ENCODE measurements at regions not wholly inside any gene's neighbourhood (a gene's known extent, or its start where the extent isn't known, plus 50 kb on each side); places are given as distances from the start of the nearest gene placed in this dataset.

DNA sequence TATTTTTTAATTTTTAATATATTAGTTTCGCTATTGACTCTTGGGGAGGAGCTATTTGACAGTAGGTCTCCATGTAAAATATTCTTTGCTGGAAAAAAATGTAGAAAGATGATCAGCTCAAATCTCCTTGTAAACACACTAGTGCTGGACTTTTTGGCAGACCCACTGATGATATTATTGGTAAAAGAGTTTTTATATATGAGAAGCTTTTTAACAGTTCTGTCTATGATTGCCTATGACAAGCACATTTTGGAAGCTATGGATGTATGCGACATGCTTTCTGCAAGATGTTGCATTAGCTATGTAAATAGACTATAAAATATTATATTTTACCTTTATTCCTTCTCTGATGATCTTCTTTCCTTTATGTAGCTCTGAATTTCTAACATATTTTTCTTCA, 928.5 kb downstream of the DNAJB9 start:
- H3K4me2 ChIP-seq (ENCODE audit: low read length): no peak overlapping the region
- TF ChIP-seq EZH2 (IDR thresholded peaks at IDR 0.05; ENCODE audit: borderline replicate concordance, low read length): no peak
- TF ChIP-seq, protein P1, sequence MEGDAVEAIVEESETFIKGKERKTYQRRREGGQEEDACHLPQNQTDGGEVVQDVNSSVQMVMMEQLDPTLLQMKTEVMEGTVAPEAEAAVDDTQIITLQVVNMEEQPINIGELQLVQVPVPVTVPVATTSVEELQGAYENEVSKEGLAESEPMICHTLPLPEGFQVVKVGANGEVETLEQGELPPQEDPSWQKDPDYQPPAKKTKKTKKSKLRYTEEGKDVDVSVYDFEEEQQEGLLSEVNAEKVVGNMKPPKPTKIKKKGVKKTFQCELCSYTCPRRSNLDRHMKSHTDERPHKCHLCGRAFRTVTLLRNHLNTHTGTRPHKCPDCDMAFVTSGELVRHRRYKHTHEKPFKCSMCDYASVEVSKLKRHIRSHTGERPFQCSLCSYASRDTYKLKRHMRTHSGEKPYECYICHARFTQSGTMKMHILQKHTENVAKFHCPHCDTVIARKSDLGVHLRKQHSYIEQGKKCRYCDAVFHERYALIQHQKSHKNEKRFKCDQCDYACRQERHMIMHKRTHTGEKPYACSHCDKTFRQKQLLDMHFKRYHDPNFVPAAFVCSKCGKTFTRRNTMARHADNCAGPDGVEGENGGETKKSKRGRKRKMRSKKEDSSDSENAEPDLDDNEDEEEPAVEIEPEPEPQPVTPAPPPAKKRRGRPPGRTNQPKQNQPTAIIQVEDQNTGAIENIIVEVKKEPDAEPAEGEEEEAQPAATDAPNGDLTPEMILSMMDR (IDR thresholded peaks at IDR 0.05; ENCODE audit: low read length): no peak

GRCh38 chr7:109503421-109503820, 933.7 kb downstream of the DNAJB9 start:
- Histone ChIP-seq H3K9me2 (ENCODE audit: low read depth, low read length) (no peaks in the 10 kb centered on the region), H2AFZ (ENCODE audit: low read length) (no peak overlapping the region), H3K4me3 (ENCODE audit: low read depth, low read length, poor library complexity, severe bottlenecking) (no peak overlapping the region), H3K4me1 (ENCODE audit: insufficient read depth, low read length, severe bottlenecking) (no peaks in the 10 kb centered on the region), H3K9ac (ENCODE audit: low read length) (no peak overlapping the region), H3K27ac (ENCODE audit: low read depth, low read length, poor library complexity, severe bottlenecking) (no peak overlapping the region), H3K27me3 (ENCODE audit: insufficient read depth, low read length) (no peaks in the 10 kb centered on the region), H3K79me2 (ENCODE audit: insufficient read depth, low read length) (no peaks in the 10 kb centered on the region), H4K20me1 (ENCODE audit: insufficient read depth, low read length) (no peaks in the 10 kb centered on the region), H3K36me3 (ENCODE audit: insufficient read depth, low read length) (no peaks in the 10 kb centered on the region), H3K9me3 (ENCODE audit: low read length) (no peaks in the 10 kb centered on the region), H3F3A (ENCODE audit: insufficient read depth, low read length) (no peaks in the 10 kb centered on the region), H3K4me2 (ENCODE audit: low read length) (no peak overlapping the region)
- TF ChIP-seq, protein P1 (IDR thresholded peaks at IDR 0.05; ENCODE audit: low read length): no peak
- no peak for TF ChIP-seq EZH2 (IDR thresholded peaks at IDR 0.05; ENCODE audit: borderline replicate concordance, low read length)

More for the DNA sequence above, 928.5 kb downstream of the DNAJB9 start:
- Histone ChIP-seq H3K9me2 (ENCODE audit: low read depth, low read length) (0 out of 2 replicates have a peak, but pooled peaks cover 2% of the 10 kb centered on the region), H3K9ac (ENCODE audit: low read length) (no peak overlapping the region), H3K9me3 (ENCODE audit: low read length) (no peaks in the 10 kb centered on the region), H4K20me1 (ENCODE audit: insufficient read depth, low read length) (no peaks in the 10 kb centered on the region), H3K4me1 (ENCODE audit: insufficient read depth, low read length, severe bottlenecking) (no peaks in the 10 kb centered on the region), H2AFZ (ENCODE audit: low read length) (no peak overlapping the region), H3K79me2 (ENCODE audit: insufficient read depth, low read length) (no peaks in the 10 kb centered on the region), H3K4me3 (ENCODE audit: low read depth, low read length, poor library complexity, severe bottlenecking) (no peak overlapping the region), H3F3A (ENCODE audit: insufficient read depth, low read length) (no peaks in the 10 kb centered on the region), H3K36me3 (ENCODE audit: insufficient read depth, low read length) (no peaks in the 10 kb centered on the region), H3K27ac (ENCODE audit: low read depth, low read length, poor library complexity, severe bottlenecking) (no peak overlapping the region), H3K27me3 (ENCODE audit: insufficient read depth, low read length) (no peaks in the 10 kb centered on the region)

- Histone ChIP-seq H3K4me3 (ENCODE audit: low read depth, low read length, poor library complexity, severe bottlenecking) (no peak overlapping the region), H3K27ac (ENCODE audit: low read depth, low read length, poor library complexity, severe bottlenecking) (no peak overlapping the region), H3K27me3 (ENCODE audit: insufficient read depth, low read length) (no peaks in the 10 kb centered on the region), H3K79me2 (ENCODE audit: insufficient read depth, low read length) (no peaks in the 10 kb centered on the region), H3K36me3 (ENCODE audit: insufficient read depth, low read length) (no peaks in the 10 kb centered on the region), H3K9me3 (ENCODE audit: low read length) (no peaks in the 10 kb centered on the region), H3K9me2 (ENCODE audit: low read depth, low read length) (no peaks in the 10 kb centered on the region), H3K4me1 (ENCODE audit: insufficient read depth, low read length, severe bottlenecking) (no peaks in the 10 kb centered on the region), H3F3A (ENCODE audit: insufficient read depth, low read length) (no peaks in the 10 kb centered on the region), H4K20me1 (ENCODE audit: insufficient read depth, low read length) (no peaks in the 10 kb centered on the region; the same call in 1 of the 2 replicates), H2AFZ (ENCODE audit: low read length) (no peak overlapping the region), H3K4me2 (ENCODE audit: low read length) (no peak overlapping the region), H3K9ac (ENCODE audit: low read length) (no peak overlapping the region)
- TF ChIP-seq, protein P1 (IDR thresholded peaks at IDR 0.05; ENCODE audit: low read length): no peak
- no peak for TF ChIP-seq EZH2 (IDR thresholded peaks at IDR 0.05; ENCODE audit: borderline replicate concordance, low read length)
Measured at GRCh38 chr7:109522585-109522984, 952.9 kb downstream of the DNAJB9 start.
